ENCODE measurements at regions not wholly inside any gene's neighbourhood (a gene's known extent, or its start where the extent isn't known, plus 50 kb on each side); places are given as distances from the start of the nearest gene placed in this dataset.

DNA sequence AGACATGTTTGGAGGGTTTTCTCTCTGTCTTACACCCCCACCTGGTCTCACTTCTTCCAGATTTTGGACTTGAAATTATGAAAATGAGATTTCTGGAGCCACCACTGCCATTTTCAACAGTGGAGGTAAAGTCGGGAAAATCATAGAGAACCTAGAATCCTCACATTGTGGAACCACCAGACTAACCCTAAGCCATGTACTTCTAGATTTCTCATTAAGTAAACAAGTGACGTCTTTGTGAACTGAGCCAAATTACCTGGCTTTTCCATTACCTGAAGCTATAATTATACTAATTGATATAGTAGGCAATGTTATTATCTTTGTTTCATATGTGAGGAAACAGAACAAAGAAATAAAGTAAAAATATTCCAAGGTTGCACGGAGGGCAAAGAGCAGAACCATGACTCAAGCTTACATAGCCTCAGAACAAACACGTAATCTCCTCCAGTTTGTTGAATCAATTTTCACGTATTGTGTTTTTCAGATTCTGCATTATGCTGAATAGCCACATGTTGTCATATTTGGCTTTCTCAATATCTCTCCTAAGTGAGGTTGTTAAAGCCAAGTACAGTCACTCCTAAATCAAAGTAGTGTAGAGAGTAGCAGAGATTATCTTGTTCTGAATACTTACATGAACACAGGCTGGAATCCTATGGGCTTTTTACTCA lies 101.3 kb upstream of the CMC1 start:
- no peaks in the 10 kb centered on the region for H3K9me1 ChIP-seq (replicated peaks; ENCODE audit: control insufficient read depth, extremely low read depth, insufficient read depth, low read length)
- intact Hi-C loops (cut with micrococcal nuclease) (no loop called here), dilution Hi-C loops (cut with MboI; ENCODE audit: extremely low pct_ligation_motif_present, low sequenced_read_pairs) (no loop called here)
- H3K27me3 ChIP-seq (ENCODE audit: control insufficient read depth in 2 of 2, insufficient read depth in 2 of 2, low read length in 2 of 2), result no peaks in the 10 kb centered on the region
- BruUV-seq (replicated peaks), result no TSS peak
- H3K27ac ChIP-seq (ENCODE audit: insufficient read depth, low read depth, low read length), result no peak overlapping the region
- H3K4me2 ChIP-seq (ENCODE audit: insufficient read depth, low read length), result no peak overlapping the region
- CTCF ChIA-PET, result no interaction called here
- H3K36me3 ChIP-seq (ENCODE audit: control insufficient read depth in 2 of 2, extremely low read depth in 1 of 2, insufficient read depth in 2 of 2, low read length in 2 of 2), result no peaks in the 10 kb centered on the region
- FAIRE-seq (no peak), DNase-seq (ENCODE audit: low read depth, low spot score) (no peak)
- H3K9me3 ChIP-seq (replicated peaks; ENCODE audit: control insufficient read depth, insufficient read depth, low read length), result no peaks in the 10 kb centered on the region
- H3K9ac ChIP-seq (replicated peaks; ENCODE audit: extremely low read depth, insufficient read depth, low read length), result no peak overlapping the region
- no peak overlapping the region for H2AFZ ChIP-seq (ENCODE audit: low read depth, low read length)
- H3K4me1 ChIP-seq (ENCODE audit: control insufficient read depth, extremely low read depth, insufficient read depth, low read length), result no peaks in the 10 kb centered on the region
- H3K79me2 ChIP-seq (ENCODE audit: control insufficient read depth, insufficient read depth, low read length), result no peaks in the 10 kb centered on the region
- POLR2A ChIA-PET, result no interaction called here
- H3K4me3 ChIP-seq (replicated peaks in 1 of 3; ENCODE audit: insufficient read depth in 1 of 3, low read depth in 1 of 3, low read length in 3 of 3), result no peak overlapping the region
- TF ChIP-seq, protein P1, sequence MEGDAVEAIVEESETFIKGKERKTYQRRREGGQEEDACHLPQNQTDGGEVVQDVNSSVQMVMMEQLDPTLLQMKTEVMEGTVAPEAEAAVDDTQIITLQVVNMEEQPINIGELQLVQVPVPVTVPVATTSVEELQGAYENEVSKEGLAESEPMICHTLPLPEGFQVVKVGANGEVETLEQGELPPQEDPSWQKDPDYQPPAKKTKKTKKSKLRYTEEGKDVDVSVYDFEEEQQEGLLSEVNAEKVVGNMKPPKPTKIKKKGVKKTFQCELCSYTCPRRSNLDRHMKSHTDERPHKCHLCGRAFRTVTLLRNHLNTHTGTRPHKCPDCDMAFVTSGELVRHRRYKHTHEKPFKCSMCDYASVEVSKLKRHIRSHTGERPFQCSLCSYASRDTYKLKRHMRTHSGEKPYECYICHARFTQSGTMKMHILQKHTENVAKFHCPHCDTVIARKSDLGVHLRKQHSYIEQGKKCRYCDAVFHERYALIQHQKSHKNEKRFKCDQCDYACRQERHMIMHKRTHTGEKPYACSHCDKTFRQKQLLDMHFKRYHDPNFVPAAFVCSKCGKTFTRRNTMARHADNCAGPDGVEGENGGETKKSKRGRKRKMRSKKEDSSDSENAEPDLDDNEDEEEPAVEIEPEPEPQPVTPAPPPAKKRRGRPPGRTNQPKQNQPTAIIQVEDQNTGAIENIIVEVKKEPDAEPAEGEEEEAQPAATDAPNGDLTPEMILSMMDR (IDR thresholded peaks at IDR 0.05; ENCODE audit: extremely low read depth in 1 of 2, insufficient read depth in 1 of 2, low read depth in 1 of 2, low read length in 2 of 2), result no peak
- no peak for TF ChIP-seq MYC (IDR thresholded peaks at IDR 0.05; ENCODE audit: low read depth, low read length)
- TF ChIP-seq EZH2 (IDR thresholded peaks at IDR 0.05; ENCODE audit: borderline replicate concordance, low read depth, low read length, severe bottlenecking), result no peak
- TF ChIP-seq POLR2AphosphoS5 (IDR thresholded peaks at IDR 0.05; ENCODE audit: insufficient read depth, low read depth, low read length), result no peak
- TF ChIP-seq, protein P2, sequence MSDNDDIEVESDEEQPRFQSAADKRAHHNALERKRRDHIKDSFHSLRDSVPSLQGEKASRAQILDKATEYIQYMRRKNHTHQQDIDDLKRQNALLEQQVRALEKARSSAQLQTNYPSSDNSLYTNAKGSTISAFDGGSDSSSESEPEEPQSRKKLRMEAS (IDR thresholded peaks at IDR 0.05; ENCODE audit: insufficient read depth, insufficient read length), result no peak
- TF ChIP-seq POLR2A (IDR thresholded peaks at IDR 0.05; ENCODE audit: low read depth, low read length), result no peak
- TF ChIP-seq JUN (IDR thresholded peaks at IDR 0.05; ENCODE audit: borderline replicate concordance, insufficient read depth, insufficient read length, low read depth), result no peak
- TF ChIP-seq FOS (IDR thresholded peaks at IDR 0.05; ENCODE audit: borderline replicate concordance, insufficient read depth, low read length), result no peak
- TF ChIP-seq GATA2 (IDR thresholded peaks at IDR 0.05; ENCODE audit: insufficient read depth, insufficient read length, low read depth, low read length), result no peak
- no peaks in the 10 kb centered on the region for H4K20me1 ChIP-seq (replicated peaks; ENCODE audit: control insufficient read depth, extremely low read depth, insufficient read depth, low read length)
